ENCODE measurements at regions not wholly inside any gene's neighbourhood (a gene's known extent, or its start where the extent isn't known, plus 50 kb on each side); places are given as distances from the start of the nearest gene placed in this dataset.
A peak's percentile ranks its signal among the peaks of the same experiment; 100 is the strongest.

- no peak overlapping the region for H3K27ac ChIP-seq (ENCODE audit: low read depth, low read length)
- 100% methylated on average over 2 of the region's 3 CpGs for WGBS (ENCODE audit: insufficient coverage)
These were observed 291.5 kb downstream of the MN1 start for GRCh38 chr22:27510024-27510423.

GRCh38 chr22:27512283-27512761 lies 289.2 kb downstream of the MN1 start:
- 64% methylated on average over 2 of the region's 13 CpGs for WGBS (ENCODE audit: insufficient coverage)
- H3K27ac ChIP-seq (ENCODE audit: low read depth, low read length): peak overlapping the region; percentile 6
- H3K4me1 ChIP-seq (ENCODE audit: control insufficient read depth, insufficient read depth, low read length): no peaks in the 10 kb centered on the region
- peak in 1 of 6 donors; percentile 80 for DNase-seq (ENCODE audit: low read depth in 4 of 6, low spot score in 6 of 6)
- H3K4me3 ChIP-seq (ENCODE audit: low read depth, low read length): no peak overlapping the region
- no peaks in the 10 kb centered on the region for H3K9me3 ChIP-seq (ENCODE audit: control insufficient read depth, insufficient read depth, low read length)
- no peaks in the 10 kb centered on the region for H3K27me3 ChIP-seq (ENCODE audit: control insufficient read depth, insufficient read depth, low read length)
- H3K36me3 ChIP-seq (ENCODE audit: control insufficient read depth, insufficient read depth, low read length): no peaks in the 10 kb centered on the region

More at GRCh38 chr22:27510024-27510423, 291.5 kb downstream of the MN1 start:
- DNase-seq (ENCODE audit: low read depth in 4 of 6, low spot score in 6 of 6): no peak
- H3K4me3 ChIP-seq (ENCODE audit: low read depth, low read length): no peak overlapping the region
- H3K36me3 ChIP-seq (ENCODE audit: control insufficient read depth, insufficient read depth, low read length): no peaks in the 10 kb centered on the region
- no peaks in the 10 kb centered on the region for H3K27me3 ChIP-seq (ENCODE audit: control insufficient read depth, insufficient read depth, low read length)
- no peaks in the 10 kb centered on the region for H3K9me3 ChIP-seq (ENCODE audit: control insufficient read depth, insufficient read depth, low read length)
- peaks cover 8% of the 10 kb centered on the region for H3K4me1 ChIP-seq (ENCODE audit: control insufficient read depth, insufficient read depth, low read length)

- Histone ChIP-seq H3K9me3 (ENCODE audit: control insufficient read depth, insufficient read depth, low read length) (no peaks in the 10 kb centered on the region), H3K27me3 (ENCODE audit: control insufficient read depth, insufficient read depth, low read length) (no peaks in the 10 kb centered on the region), H3K27ac (ENCODE audit: low read depth, low read length) (no peak overlapping the region), H3K4me3 (ENCODE audit: low read depth, low read length) (no peak overlapping the region), H3K4me1 (ENCODE audit: control insufficient read depth, insufficient read depth, low read length) (no peaks in the 10 kb centered on the region), H3K36me3 (ENCODE audit: control insufficient read depth, insufficient read depth, low read length) (no peaks in the 10 kb centered on the region)
- DNase-seq (ENCODE audit: low read depth in 4 of 6, low spot score in 6 of 6): no peak
- WGBS (ENCODE audit: insufficient coverage): no CpG with 5 or more reads among the region's 2 CpGs
These were observed 288.5 kb downstream of the MN1 start for GRCh38 chr22:27513021-27513420.

GRCh38 chr22:27514601-27515523 lies 286.7 kb downstream of the MN1 start:
- peak in 1 of 6 donors; percentile 65 for DNase-seq (ENCODE audit: low read depth in 4 of 6, low spot score in 6 of 6)
- H3K27me3 ChIP-seq (ENCODE audit: control insufficient read depth, insufficient read depth, low read length): no peaks in the 10 kb centered on the region
- H3K4me3 ChIP-seq (ENCODE audit: low read depth, low read length): no peak overlapping the region
- H3K27ac ChIP-seq (ENCODE audit: low read depth, low read length): peak overlapping the region; percentile 68
- peaks cover 10% of the 10 kb centered on the region for H3K4me1 ChIP-seq (ENCODE audit: control insufficient read depth, insufficient read depth, low read length)
- H3K36me3 ChIP-seq (ENCODE audit: control insufficient read depth, insufficient read depth, low read length): no peaks in the 10 kb centered on the region
- WGBS (ENCODE audit: insufficient coverage): 84% methylated on average over 5 of the region's 9 CpGs
- no peaks in the 10 kb centered on the region for H3K9me3 ChIP-seq (ENCODE audit: control insufficient read depth, insufficient read depth, low read length)

- Histone ChIP-seq H3K27ac (ENCODE audit: low read depth, low read length) (no peak overlapping the region), H3K27me3 (ENCODE audit: control insufficient read depth, insufficient read depth, low read length) (no peaks in the 10 kb centered on the region), H3K9me3 (ENCODE audit: control insufficient read depth, insufficient read depth, low read length) (no peaks in the 10 kb centered on the region), H3K36me3 (ENCODE audit: control insufficient read depth, insufficient read depth, low read length) (no peaks in the 10 kb centered on the region), H3K4me3 (ENCODE audit: low read depth, low read length) (no peak overlapping the region), H3K4me1 (ENCODE audit: control insufficient read depth, insufficient read depth, low read length) (peaks cover 10% of the 10 kb centered on the region)
- 100% methylated on average over 3 of the region's 7 CpGs for WGBS (ENCODE audit: insufficient coverage)
- no peak for DNase-seq (ENCODE audit: low read depth in 4 of 6, low spot score in 6 of 6)
These were observed 284.0 kb downstream of the MN1 start for GRCh38 chr22:27517361-27518155.

- peak in 2 of 6 donors; percentile 42 to 61 for DNase-seq (ENCODE audit: low read depth in 4 of 6, low spot score in 6 of 6)
- Histone ChIP-seq H3K4me1 (ENCODE audit: control insufficient read depth, insufficient read depth, low read length) (peaks cover 10% of the 10 kb centered on the region), H3K36me3 (ENCODE audit: control insufficient read depth, insufficient read depth, low read length) (no peaks in the 10 kb centered on the region), H3K27ac (ENCODE audit: low read depth, low read length) (no peak overlapping the region), H3K9me3 (ENCODE audit: control insufficient read depth, insufficient read depth, low read length) (no peaks in the 10 kb centered on the region), H3K4me3 (ENCODE audit: low read depth, low read length) (no peak overlapping the region), H3K27me3 (ENCODE audit: control insufficient read depth, insufficient read depth, low read length) (no peaks in the 10 kb centered on the region)
- WGBS (ENCODE audit: insufficient coverage): 58% methylated on average over 11 of the region's 16 CpGs
These were observed 282.8 kb downstream of the MN1 start for GRCh38 chr22:27518531-27519340.

GRCh38 chr22:27523711-27524110 lies 277.8 kb downstream of the MN1 start:
- Histone ChIP-seq H3K27ac (ENCODE audit: low read depth, low read length) (no peak overlapping the region), H3K36me3 (ENCODE audit: control insufficient read depth, insufficient read depth, low read length) (no peaks in the 10 kb centered on the region), H3K4me3 (ENCODE audit: low read depth, low read length) (no peak overlapping the region), H3K27me3 (ENCODE audit: control insufficient read depth, insufficient read depth, low read length) (no peaks in the 10 kb centered on the region), H3K4me1 (ENCODE audit: control insufficient read depth, insufficient read depth, low read length) (peaks cover 13% of the 10 kb centered on the region), H3K9me3 (ENCODE audit: control insufficient read depth, insufficient read depth, low read length) (no peaks in the 10 kb centered on the region)
- no peak for DNase-seq (ENCODE audit: low read depth in 4 of 6, low spot score in 6 of 6)
- 80% methylated on average over 1 of the region's 5 CpGs for WGBS (ENCODE audit: insufficient coverage)

- WGBS (ENCODE audit: insufficient coverage): 100% methylated on average over 1 of the region's 2 CpGs
- Histone ChIP-seq H3K36me3 (ENCODE audit: control insufficient read depth, insufficient read depth, low read length) (no peaks in the 10 kb centered on the region), H3K4me1 (ENCODE audit: control insufficient read depth, insufficient read depth, low read length) (peaks cover 9% of the 10 kb centered on the region), H3K9me3 (ENCODE audit: control insufficient read depth, insufficient read depth, low read length) (no peaks in the 10 kb centered on the region), H3K27ac (ENCODE audit: low read depth, low read length) (no peak overlapping the region), H3K27me3 (ENCODE audit: control insufficient read depth, insufficient read depth, low read length) (no peaks in the 10 kb centered on the region), H3K4me3 (ENCODE audit: low read depth, low read length) (no peak overlapping the region)
- DNase-seq (ENCODE audit: low read depth in 4 of 6, low spot score in 6 of 6): no peak
These were observed 275.8 kb downstream of the MN1 start for GRCh38 chr22:27525711-27526110.

GRCh38 chr22:27526901-27527300 lies 274.7 kb downstream of the MN1 start:
- WGBS (ENCODE audit: insufficient coverage): 26% methylated on average over 7 of the region's 10 CpGs
- Histone ChIP-seq H3K4me3 (ENCODE audit: low read depth, low read length) (no peak overlapping the region), H3K27ac (ENCODE audit: low read depth, low read length) (no peak overlapping the region), H3K27me3 (ENCODE audit: control insufficient read depth, insufficient read depth, low read length) (no peaks in the 10 kb centered on the region), H3K4me1 (ENCODE audit: control insufficient read depth, insufficient read depth, low read length) (peaks cover 9% of the 10 kb centered on the region), H3K9me3 (ENCODE audit: control insufficient read depth, insufficient read depth, low read length) (no peaks in the 10 kb centered on the region), H3K36me3 (ENCODE audit: control insufficient read depth, insufficient read depth, low read length) (no peaks in the 10 kb centered on the region)
- DNase-seq (ENCODE audit: low read depth in 4 of 6, low spot score in 6 of 6): peak in 2 of 6 donors; percentile 34 to 36

Data from spinal cord (tissue), 9 donors.